Adipocyte (in vitro differentiated cells): ENCODE measurements at regions not wholly inside any gene's neighbourhood (a gene's known extent, or its start where the extent isn't known, plus 50 kb on each side); places are given as distances from the start of the nearest gene placed in this dataset.

Experiments
- DNase-seq: peaks from one replicate; pipeline ENCODE4 v3.0.0-alpha.2; 2015; ENCODE audit warnings: low read depth
- H3K27me3 ChIP-seq: replicated peaks from 2 replicates; pipeline ENCODE4 v1.7.0; 2013; ENCODE audit warnings: mild to moderate bottlenecking, low read length, moderate library complexity; ENCODE audit not compliant: control insufficient read depth, insufficient read depth
- H3K36me3 ChIP-seq: 2 replicates; pipeline ENCODE4 v1.7.0; 2013; ENCODE audit warnings: low read length, mild to moderate bottlenecking, moderate library complexity; ENCODE audit not compliant: control insufficient read depth, insufficient read depth, severe bottlenecking
- H3K4me1 ChIP-seq: 2 replicates; pipeline ENCODE4 v1.7.0; 2013; ENCODE audit warnings: mild to moderate bottlenecking, low read length, moderate library complexity; ENCODE audit not compliant: control insufficient read depth, insufficient read depth
- H3K4me3 ChIP-seq: 2 replicates; pipeline ENCODE4 v1.7.0; 2013; ENCODE audit warnings: mild to moderate bottlenecking, low read length, moderate library complexity
- H3K9ac ChIP-seq: 2 replicates; pipeline ENCODE4 v1.7.0; 2013; ENCODE audit warnings: mild to moderate bottlenecking, low read length, moderate library complexity
- H3K9me3 ChIP-seq: 2 replicates; pipeline ENCODE4 v1.7.0; 2013; ENCODE audit warnings: mild to moderate bottlenecking, low read length, moderate library complexity; ENCODE audit not compliant: control insufficient read depth

- Histone ChIP-seq H3K4me1 (no peaks in the 10 kb centered on the region), H3K9me3 (no peaks in the 10 kb centered on the region), H3K4me3 (no peak overlapping the region), H3K36me3 (no peaks in the 10 kb centered on the region), H3K9ac (no peak overlapping the region), H3K27me3 (no peaks in the 10 kb centered on the region)
- no peak for DNase-seq
Observed at GRCh38 chr11:133598906-133599305, 66.6 kb upstream of the OPCML start.

- no peaks in the 10 kb centered on the region for H3K36me3 ChIP-seq
- H3K4me1 ChIP-seq = no peaks in the 10 kb centered on the region
- no peak overlapping the region for H3K9ac ChIP-seq
- H3K4me3 ChIP-seq = no peak overlapping the region
- H3K9me3 ChIP-seq = peaks cover 2% of the 10 kb centered on the region
- no peak for DNase-seq
- H3K27me3 ChIP-seq = no peaks in the 10 kb centered on the region
Observed at GRCh38 chr11:133597236-133597635, 64.9 kb upstream of the OPCML start.

GRCh38 chr11:133595998-133596590, 63.8 kb upstream of the OPCML start:
- H3K27me3 ChIP-seq = no peaks in the 10 kb centered on the region
- peaks cover 2% of the 10 kb centered on the region for H3K9me3 ChIP-seq
- H3K36me3 ChIP-seq = no peaks in the 10 kb centered on the region
- no peak for DNase-seq
- H3K4me1 ChIP-seq = no peaks in the 10 kb centered on the region
- H3K9ac ChIP-seq = no peak overlapping the region
- no peak overlapping the region for H3K4me3 ChIP-seq

- Histone ChIP-seq H3K36me3 (no peaks in the 10 kb centered on the region), H3K9ac (no peak overlapping the region), H3K27me3 (no peaks in the 10 kb centered on the region), H3K4me1 (no peaks in the 10 kb centered on the region), H3K9me3 (peaks cover 2% of the 10 kb centered on the region), H3K4me3 (no peak overlapping the region)
- no peak for DNase-seq
Observed at GRCh38 chr11:133593036-133593435, 60.7 kb upstream of the OPCML start.

- H3K27me3 ChIP-seq = no peaks in the 10 kb centered on the region
- no peak overlapping the region for H3K9ac ChIP-seq
- no peak for DNase-seq
- H3K4me3 ChIP-seq = no peak overlapping the region
- no peaks in the 10 kb centered on the region for H3K4me1 ChIP-seq
- no peaks in the 10 kb centered on the region for H3K9me3 ChIP-seq
- no peaks in the 10 kb centered on the region for H3K36me3 ChIP-seq
Observed at GRCh38 chr11:133586903-133587517, 54.7 kb upstream of the OPCML start.

GRCh38 chr11:133582750-133583149, 50.4 kb upstream of the OPCML start:
- no peak for DNase-seq
- no peaks in the 10 kb centered on the region for H3K9me3 ChIP-seq
- no peak overlapping the region for H3K9ac ChIP-seq
- no peaks in the 10 kb centered on the region for H3K36me3 ChIP-seq
- no peak overlapping the region for H3K4me3 ChIP-seq
- no peaks in the 10 kb centered on the region for H3K4me1 ChIP-seq
- H3K27me3 ChIP-seq = no peaks in the 10 kb centered on the region

GRCh38 chr11:133582326-133582725, 50.0 kb upstream of the OPCML start:
- no peaks in the 10 kb centered on the region for H3K4me1 ChIP-seq
- DNase-seq = no peak
- no peak overlapping the region for H3K9ac ChIP-seq
- H3K36me3 ChIP-seq = no peaks in the 10 kb centered on the region
- no peak overlapping the region for H3K4me3 ChIP-seq
- H3K9me3 ChIP-seq = no peaks in the 10 kb centered on the region
- H3K27me3 ChIP-seq = no peaks in the 10 kb centered on the region
